RWPE2 (cell line): ENCODE measurements at regions not wholly inside any gene's neighbourhood (a gene's known extent, or its start where the extent isn't known, plus 50 kb on each side); places are given as distances from the start of the nearest gene placed in this dataset.

Experiments used
- ATAC-seq: fragments of 200-7000 bp; cut with Tn5 transposase; 3 replicates; pipeline ENCODE4 v1.9.1; 2021; ENCODE audit warnings: low read depth
- DNase-seq: peaks from one replicate; pipeline ENCODE4 v3.0.0-alpha.2; 2020; ENCODE audit warnings: low spot score
- H3K27ac ChIP-seq: fragments of 450-650 bp; 2 replicates; pipeline ENCODE4 v1.5.1; 2017; ENCODE audit warnings: mild to moderate bottlenecking; ENCODE audit not compliant: poor library complexity, severe bottlenecking
- H3K27me3 ChIP-seq: fragments of 250-450 bp; sonication (Bioruptor Pico); 2 replicates; pipeline ENCODE4 v1.5.1; 2021; ENCODE audit warnings: mild to moderate bottlenecking, moderate library complexity; ENCODE audit not compliant: insufficient read depth, poor library complexity, severe bottlenecking
- H3K36me3 ChIP-seq: fragments of 250-450 bp; sonication (Bioruptor Pico); 2 replicates; pipeline ENCODE4 v1.5.1; 2020; ENCODE audit warnings: low read depth, mild to moderate bottlenecking, moderate library complexity
- H3K4me1 ChIP-seq: fragments of 250-450 bp; sonication (Bioruptor Pico); 2 replicates; pipeline ENCODE4 v1.5.1; 2021; ENCODE audit warnings: mild to moderate bottlenecking, moderate library complexity; ENCODE audit not compliant: insufficient read depth, poor library complexity, severe bottlenecking
- H3K4me3 ChIP-seq: fragments of 250-450 bp; sonication (Bioruptor Pico); 2 replicates; pipeline ENCODE4 v1.5.1; 2021; ENCODE audit warnings: mild to moderate bottlenecking, moderate library complexity; ENCODE audit not compliant: severe bottlenecking
- H3K9me3 ChIP-seq: fragments of 250-450 bp; sonication (Bioruptor Pico); 2 replicates; pipeline ENCODE4 v1.5.1; 2021; ENCODE audit warnings: mild to moderate bottlenecking, moderate library complexity; ENCODE audit not compliant: severe bottlenecking
- TF ChIP-seq, protein P1 (sequence below): fragments of 450-650 bp; IDR thresholded peaks from one replicate; pipeline ENCODE4 v1.5.1; 2017; ENCODE audit warnings: mild to moderate bottlenecking, moderate library complexity; ENCODE audit not compliant: poor library complexity, severe bottlenecking

DNA sequence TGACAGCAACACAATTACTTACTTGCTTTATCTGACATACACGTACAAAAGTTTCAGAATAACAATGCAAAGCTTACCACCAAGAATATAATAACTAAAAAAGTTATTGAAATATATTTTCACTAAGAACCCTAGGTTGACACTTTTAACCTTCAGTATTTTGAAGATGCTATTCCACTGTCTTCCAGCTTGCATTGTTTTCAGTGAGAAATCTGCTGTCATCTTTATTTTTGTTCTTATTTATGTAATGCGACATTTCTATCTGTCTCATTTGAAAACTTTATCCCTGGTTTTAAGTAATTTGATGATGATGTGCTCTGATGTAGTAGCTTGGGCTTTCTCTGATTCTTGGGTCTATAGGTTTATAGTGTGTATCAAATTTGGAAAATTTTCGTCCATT is 165.0 kb upstream of the SMIM21 start:
- no peak for ATAC-seq
- TF ChIP-seq, protein P1, sequence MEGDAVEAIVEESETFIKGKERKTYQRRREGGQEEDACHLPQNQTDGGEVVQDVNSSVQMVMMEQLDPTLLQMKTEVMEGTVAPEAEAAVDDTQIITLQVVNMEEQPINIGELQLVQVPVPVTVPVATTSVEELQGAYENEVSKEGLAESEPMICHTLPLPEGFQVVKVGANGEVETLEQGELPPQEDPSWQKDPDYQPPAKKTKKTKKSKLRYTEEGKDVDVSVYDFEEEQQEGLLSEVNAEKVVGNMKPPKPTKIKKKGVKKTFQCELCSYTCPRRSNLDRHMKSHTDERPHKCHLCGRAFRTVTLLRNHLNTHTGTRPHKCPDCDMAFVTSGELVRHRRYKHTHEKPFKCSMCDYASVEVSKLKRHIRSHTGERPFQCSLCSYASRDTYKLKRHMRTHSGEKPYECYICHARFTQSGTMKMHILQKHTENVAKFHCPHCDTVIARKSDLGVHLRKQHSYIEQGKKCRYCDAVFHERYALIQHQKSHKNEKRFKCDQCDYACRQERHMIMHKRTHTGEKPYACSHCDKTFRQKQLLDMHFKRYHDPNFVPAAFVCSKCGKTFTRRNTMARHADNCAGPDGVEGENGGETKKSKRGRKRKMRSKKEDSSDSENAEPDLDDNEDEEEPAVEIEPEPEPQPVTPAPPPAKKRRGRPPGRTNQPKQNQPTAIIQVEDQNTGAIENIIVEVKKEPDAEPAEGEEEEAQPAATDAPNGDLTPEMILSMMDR = no peak
- H3K27me3 ChIP-seq = peaks cover 3% of the 10 kb centered on the region
- no peak for DNase-seq
- H3K4me3 ChIP-seq = no peak overlapping the region
- H3K4me1 ChIP-seq = no peaks in the 10 kb centered on the region
- H3K36me3 ChIP-seq = no peaks in the 10 kb centered on the region
- peaks cover 6% of the 10 kb centered on the region for H3K9me3 ChIP-seq
- H3K27ac ChIP-seq = no peak overlapping the region

DNA sequence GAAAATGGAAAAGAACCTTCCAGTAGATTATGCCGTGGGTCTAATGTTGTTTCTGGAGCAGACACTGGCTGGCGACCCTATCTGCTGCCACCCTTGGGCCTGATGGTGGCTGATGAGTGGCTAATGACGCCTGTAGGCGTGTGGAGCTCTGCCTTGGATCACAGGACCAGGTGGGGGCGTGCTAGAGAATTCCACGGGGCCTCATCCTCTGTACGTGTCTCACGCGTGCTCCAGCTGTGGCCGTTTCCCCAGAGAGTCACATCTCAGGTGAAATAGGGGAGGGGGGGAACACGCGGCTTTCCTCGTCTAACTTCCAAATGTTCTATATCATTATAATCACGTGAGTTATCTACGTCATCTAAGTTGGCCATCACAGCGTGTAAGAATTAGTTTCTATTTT is 160.9 kb upstream of the SMIM21 start:
- TF ChIP-seq, protein P1 = no peak
- no peak overlapping the region for H3K4me3 ChIP-seq
- no peak for ATAC-seq
- peaks cover 6% of the 10 kb centered on the region for H3K9me3 ChIP-seq
- no peaks in the 10 kb centered on the region for H3K36me3 ChIP-seq
- peaks cover 3% of the 10 kb centered on the region for H3K27me3 ChIP-seq
- DNase-seq = no peak
- no peak overlapping the region for H3K27ac ChIP-seq
- H3K4me1 ChIP-seq = no peaks in the 10 kb centered on the region

DNA sequence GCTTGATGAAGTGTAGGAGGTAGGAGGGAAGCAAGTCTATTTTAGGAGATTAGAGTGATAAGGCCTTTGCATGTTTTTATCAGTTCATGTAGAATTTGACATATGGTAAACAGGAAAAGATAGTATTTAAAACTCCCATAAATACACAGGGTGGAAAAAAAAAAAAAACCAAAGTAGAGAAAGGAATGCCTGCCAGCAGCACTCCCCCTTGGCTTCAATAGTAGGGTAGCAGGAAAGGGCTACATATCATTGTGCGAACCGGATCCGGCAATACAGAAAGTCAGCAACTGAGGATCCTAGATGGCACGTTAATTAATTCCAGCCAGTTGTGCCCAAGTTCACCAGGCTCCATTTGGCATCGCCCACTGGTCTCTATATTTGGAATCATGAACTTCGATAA is 159.6 kb upstream of the SMIM21 start:
- TF ChIP-seq, protein P1 = no peak
- H3K4me1 ChIP-seq = no peaks in the 10 kb centered on the region
- DNase-seq (no peak), ATAC-seq (no peak)
- H3K27ac ChIP-seq = no peak overlapping the region
- H3K27me3 ChIP-seq = peaks cover 7% of the 10 kb centered on the region
- H3K4me3 ChIP-seq = no peak overlapping the region
- H3K36me3 ChIP-seq = no peaks in the 10 kb centered on the region
- H3K9me3 ChIP-seq = peaks cover under 1% of the 10 kb centered on the region

DNA sequence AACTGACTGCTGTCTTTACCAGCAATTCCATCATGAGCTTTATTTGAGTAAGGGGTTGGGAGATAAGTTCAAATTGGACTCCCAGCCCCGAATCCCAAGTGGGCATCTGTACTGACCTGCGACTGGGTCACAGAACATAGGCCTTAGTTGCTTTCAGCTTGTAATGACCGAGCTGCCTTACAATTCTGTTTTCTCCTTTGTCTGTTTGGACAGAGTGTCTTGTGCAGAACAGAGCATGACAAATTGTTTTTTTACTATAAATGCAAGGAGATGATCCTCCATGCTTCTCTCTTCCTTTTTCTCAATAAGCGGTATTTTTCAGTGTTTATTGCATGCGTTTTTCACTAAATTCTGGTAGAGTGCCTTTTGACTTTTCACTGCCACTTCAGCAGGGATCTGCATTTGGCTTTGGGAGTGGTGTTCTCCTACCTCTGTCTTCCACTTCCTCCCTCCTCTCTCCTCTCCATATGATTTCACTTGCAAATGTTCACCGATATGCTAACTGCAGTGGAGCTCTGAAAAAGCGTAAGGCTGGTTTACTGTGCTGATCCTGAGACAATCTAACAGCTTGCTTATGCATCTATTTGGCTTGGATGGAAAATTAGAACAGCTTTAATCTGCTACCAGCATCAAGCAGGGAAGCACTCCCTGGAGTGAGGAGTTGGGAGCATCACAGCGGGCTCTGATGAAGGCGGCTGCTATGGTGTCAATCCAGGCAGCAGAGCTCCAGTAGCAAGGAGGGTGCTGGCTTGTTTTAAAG is 158.8 kb upstream of the SMIM21 start:
- TF ChIP-seq, protein P1 = no peak
- H3K4me1 ChIP-seq = no peaks in the 10 kb centered on the region
- H3K27me3 ChIP-seq = peaks cover 12% of the 10 kb centered on the region
- H3K27ac ChIP-seq = no peak overlapping the region
- H3K36me3 ChIP-seq = no peaks in the 10 kb centered on the region
- H3K4me3 ChIP-seq = no peak overlapping the region
- no peaks in the 10 kb centered on the region for H3K9me3 ChIP-seq
- no peak for ATAC-seq
- no peak for DNase-seq

DNA sequence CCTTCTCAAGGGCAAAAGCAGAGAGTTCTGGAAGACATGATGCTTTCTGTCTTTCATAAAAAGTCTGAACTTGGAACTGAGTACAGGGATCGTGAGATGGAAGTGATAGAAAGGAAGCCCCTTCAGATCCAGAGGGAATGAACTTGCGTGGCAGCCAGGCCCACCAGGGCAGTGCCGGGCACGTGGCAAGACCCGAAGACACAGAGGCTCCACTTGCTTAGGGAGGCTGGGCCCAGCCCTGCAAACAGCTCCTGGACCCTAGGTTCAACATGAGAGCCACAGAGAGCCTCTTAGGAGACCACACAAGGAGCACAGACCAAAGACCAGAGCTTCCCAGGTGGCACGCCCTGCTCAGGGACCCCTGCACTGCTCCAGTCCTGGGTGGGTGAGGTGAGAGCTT is 155.4 kb upstream of the SMIM21 start:
- H3K27ac ChIP-seq = no peak overlapping the region
- TF ChIP-seq, protein P1 = no peak
- ATAC-seq = no peak

More for the DNA sequence above, 155.4 kb upstream of the SMIM21 start:
- no peak for DNase-seq
- Histone ChIP-seq H3K27me3 (peaks cover 12% of the 10 kb centered on the region), H3K36me3 (no peaks in the 10 kb centered on the region), H3K4me3 (no peak overlapping the region), H3K4me1 (no peaks in the 10 kb centered on the region), H3K9me3 (no peaks in the 10 kb centered on the region)
